Choroid plexus epithelial cell (primary cell): ENCODE measurements at regions not wholly inside any gene's neighbourhood (a gene's known extent, or its start where the extent isn't known, plus 50 kb on each side); places are given as distances from the start of the nearest gene placed in this dataset.
A peak's percentile ranks its signal among the peaks of the same experiment; 100 is the strongest.

Experiments used
- DNase-seq: peaks from one replicate; pipeline ENCODE4 v3.0.0-alpha.2; 2010; ENCODE audit warnings: low read depth
- H3K4me3 ChIP-seq: 2 replicates; pipeline ENCODE4 v1.5.1; 2011; ENCODE audit warnings: low read depth, mild to moderate bottlenecking, control low read depth, low read length, moderate library complexity
- TF ChIP-seq, protein P1 (sequence below): conservative IDR thresholded peaks from 2 replicates; pipeline ENCODE4 v1.5.1; 2011; ENCODE audit warnings: low read depth, mild to moderate bottlenecking, control low read depth, inconsistent platforms, low read length, moderate library complexity

DNA sequence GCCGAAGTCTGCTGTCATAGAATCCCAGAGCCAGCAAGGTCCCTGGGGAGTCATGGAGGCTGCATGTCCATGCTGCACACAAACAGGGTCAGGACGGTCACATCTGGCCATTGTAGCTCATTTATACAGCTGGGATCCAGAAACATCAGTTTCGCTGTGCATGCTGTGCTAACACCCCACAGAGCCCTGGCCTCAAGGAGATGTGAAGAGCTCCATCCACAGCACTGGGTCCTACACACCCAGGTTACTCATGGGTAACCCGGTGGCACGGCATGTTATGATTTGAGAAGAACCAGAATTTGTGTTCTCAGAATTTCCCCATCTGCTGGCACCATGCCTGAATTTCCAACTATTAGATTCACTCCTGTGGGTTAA lies 146.3 kb upstream of the ARHGAP20 start:
- no peak overlapping the region for H3K4me3 ChIP-seq
- DNase-seq = peak; percentile 74
- TF ChIP-seq, protein P1, sequence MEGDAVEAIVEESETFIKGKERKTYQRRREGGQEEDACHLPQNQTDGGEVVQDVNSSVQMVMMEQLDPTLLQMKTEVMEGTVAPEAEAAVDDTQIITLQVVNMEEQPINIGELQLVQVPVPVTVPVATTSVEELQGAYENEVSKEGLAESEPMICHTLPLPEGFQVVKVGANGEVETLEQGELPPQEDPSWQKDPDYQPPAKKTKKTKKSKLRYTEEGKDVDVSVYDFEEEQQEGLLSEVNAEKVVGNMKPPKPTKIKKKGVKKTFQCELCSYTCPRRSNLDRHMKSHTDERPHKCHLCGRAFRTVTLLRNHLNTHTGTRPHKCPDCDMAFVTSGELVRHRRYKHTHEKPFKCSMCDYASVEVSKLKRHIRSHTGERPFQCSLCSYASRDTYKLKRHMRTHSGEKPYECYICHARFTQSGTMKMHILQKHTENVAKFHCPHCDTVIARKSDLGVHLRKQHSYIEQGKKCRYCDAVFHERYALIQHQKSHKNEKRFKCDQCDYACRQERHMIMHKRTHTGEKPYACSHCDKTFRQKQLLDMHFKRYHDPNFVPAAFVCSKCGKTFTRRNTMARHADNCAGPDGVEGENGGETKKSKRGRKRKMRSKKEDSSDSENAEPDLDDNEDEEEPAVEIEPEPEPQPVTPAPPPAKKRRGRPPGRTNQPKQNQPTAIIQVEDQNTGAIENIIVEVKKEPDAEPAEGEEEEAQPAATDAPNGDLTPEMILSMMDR = no peak

DNA sequence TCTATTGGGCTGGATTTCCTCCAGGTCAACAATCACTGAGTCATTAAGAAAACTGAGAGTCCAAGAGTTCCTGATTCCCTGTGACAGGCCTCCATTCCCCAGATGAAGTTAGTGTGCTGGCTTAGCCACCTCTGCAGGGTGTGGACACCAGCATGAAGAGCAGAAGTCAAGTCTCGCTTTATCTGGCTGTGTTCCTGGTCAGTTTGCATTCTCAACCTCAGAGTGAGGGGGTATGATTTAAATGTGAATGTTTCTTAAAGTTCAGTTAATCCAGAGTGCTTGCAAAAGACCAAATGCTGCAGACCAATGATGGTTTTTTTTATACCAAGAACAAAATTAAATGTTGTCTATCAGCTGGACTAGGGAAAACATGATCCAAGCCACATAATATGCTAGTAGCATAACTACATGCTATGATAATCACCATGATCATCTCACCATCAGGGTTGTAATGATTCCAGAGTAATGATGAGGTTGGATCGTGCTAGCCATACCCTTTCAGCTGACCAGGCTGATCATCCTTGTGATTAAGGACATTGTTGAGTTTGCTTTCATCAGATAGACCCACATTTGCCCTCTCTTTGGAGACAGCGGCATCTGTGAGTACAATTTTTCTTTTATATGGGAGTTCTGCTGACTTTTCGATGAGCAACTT lies 145.8 kb upstream of the ARHGAP20 start:
- DNase-seq = peak; percentile 72
- TF ChIP-seq, protein P1 = no peak
- no peak overlapping the region for H3K4me3 ChIP-seq

DNA sequence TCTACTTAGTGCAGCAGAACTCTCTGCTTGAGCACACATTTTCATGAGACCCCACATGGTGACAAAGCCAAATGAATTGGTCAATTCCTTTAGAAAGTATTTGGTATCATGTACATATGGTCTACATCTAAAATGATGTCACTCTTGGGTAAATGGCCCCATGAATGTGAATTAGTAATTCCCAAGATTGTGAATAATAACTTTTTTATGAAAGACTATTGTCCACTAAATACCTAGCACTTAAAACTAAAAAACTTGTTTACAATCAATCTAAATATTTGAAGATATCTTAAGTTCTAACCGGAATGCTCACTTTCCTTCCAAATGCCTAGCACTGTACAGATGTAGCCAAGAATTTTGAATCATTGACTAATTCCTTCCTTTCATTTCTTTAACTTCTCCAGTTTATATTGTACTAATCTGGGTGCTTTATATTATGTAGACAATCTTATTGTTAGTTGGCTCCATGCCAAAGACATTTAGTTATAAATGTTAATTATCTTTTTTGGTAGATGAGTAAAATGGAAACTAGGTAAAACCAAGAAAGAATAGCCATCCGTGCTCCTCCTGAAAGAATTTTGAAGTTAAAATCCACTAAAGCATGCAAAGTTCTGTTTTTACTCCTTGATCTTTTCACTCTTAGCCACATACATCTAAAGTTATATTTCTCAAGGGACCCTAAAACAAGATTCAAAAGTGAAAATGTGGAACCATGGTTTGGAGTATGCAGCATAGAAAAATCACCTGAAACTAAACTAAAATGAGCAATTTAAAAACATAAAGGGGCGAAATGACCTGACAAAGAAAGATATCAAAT lies 145.0 kb upstream of the ARHGAP20 start:
- DNase-seq = peak; percentile 21
- TF ChIP-seq, protein P1 = no peak
- no peak overlapping the region for H3K4me3 ChIP-seq

GRCh38 chr11:110856340-110856739 lies 144.1 kb upstream of the ARHGAP20 start:
- TF ChIP-seq, protein P1 = no peak
- no peak for DNase-seq
- no peak overlapping the region for H3K4me3 ChIP-seq

GRCh38 chr11:110855191-110855590 lies 143.0 kb upstream of the ARHGAP20 start:
- H3K4me3 ChIP-seq = no peak overlapping the region
- TF ChIP-seq, protein P1 = no peak
- no peak for DNase-seq

DNA sequence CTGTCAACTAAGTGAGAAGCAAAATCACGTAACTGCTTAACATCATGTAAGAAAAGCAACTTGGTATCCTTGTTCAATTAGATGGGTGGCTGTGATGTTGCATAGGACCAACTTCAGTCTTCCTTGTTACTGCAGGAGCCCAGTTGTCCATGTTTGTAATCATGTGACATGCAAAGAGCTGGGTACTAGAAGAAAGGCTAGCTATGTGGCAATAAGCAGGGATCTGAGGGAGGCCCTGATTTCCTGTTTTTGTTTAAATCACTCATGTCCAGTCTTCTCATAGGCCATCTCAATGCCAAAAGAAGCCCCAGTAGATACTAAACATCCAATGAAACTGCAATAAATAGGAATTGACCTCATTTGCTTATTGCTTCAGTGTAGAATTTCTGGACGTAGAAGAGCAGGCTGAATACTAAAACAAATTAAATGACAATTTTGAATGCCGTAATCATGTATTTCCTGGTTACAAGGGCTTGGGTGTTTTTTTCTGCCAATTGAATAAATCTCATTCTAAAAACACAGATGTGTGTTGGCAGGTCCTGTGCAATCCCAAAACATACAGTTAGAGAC lies 140.8 kb upstream of the ARHGAP20 start:
- no peak for DNase-seq
- TF ChIP-seq, protein P1 = no peak
- H3K4me3 ChIP-seq = no peak overlapping the region
